ENCODE measurements at regions not wholly inside any gene's neighbourhood (a gene's known extent, or its start where the extent isn't known, plus 50 kb on each side); places are given as distances from the start of the nearest gene placed in this dataset.

- DNase-seq: no peak
Measured at GRCh38 chrX:24410514-24411189, 50.2 kb downstream of the SUPT20HL1 start.

GRCh38 chrX:24412637-24413363, 52.3 kb upstream of the PDK3 start:
- DNase-seq: peak; percentile 1

Measured in fibroblast of skin of scalp (primary cell).